Fibroblast of mammary gland (primary cell): ENCODE measurements at regions not wholly inside any gene's neighbourhood (a gene's known extent, or its start where the extent isn't known, plus 50 kb on each side); places are given as distances from the start of the nearest gene placed in this dataset.

Experiments used
- DNase-seq: peaks from one replicate; pipeline ENCODE4 v3.0.0-alpha.2; 2010; ENCODE audit warnings: low read depth
- H3K4me3 ChIP-seq: 2 replicates; pipeline ENCODE4 v1.5.1; 2011; ENCODE audit warnings: low read depth, mild to moderate bottlenecking, low read length, moderate library complexity; ENCODE audit not compliant: control insufficient read depth
- CTCF ChIP-seq: conservative IDR thresholded peaks from 2 replicates; pipeline ENCODE4 v1.5.1; 2011; ENCODE audit warnings: low read depth, low read length, inconsistent platforms; ENCODE audit not compliant: control insufficient read depth, insufficient read depth

- no peak for TF ChIP-seq CTCF
- DNase-seq = no peak
- no peak overlapping the region for H3K4me3 ChIP-seq
Measured at GRCh38 chr5:44644628-44645027, 164.1 kb upstream of the MRPS30 start.

- no peak overlapping the region for H3K4me3 ChIP-seq
- DNase-seq = no peak
- no peak for TF ChIP-seq CTCF
Measured at GRCh38 chr5:44641820-44642219, 166.9 kb upstream of the MRPS30 start.

- TF ChIP-seq CTCF = no peak
- no peak for DNase-seq
- H3K4me3 ChIP-seq = no peak overlapping the region
Measured at GRCh38 chr5:44640945-44641456, 167.7 kb upstream of the MRPS30 start.

- no peak for TF ChIP-seq CTCF
- H3K4me3 ChIP-seq = no peak overlapping the region
- DNase-seq = no peak
Measured at GRCh38 chr5:44637916-44638869, 170.6 kb upstream of the MRPS30 start.

- TF ChIP-seq CTCF = no peak
- no peak overlapping the region for H3K4me3 ChIP-seq
- peak; percentile 77 for DNase-seq
Measured at GRCh38 chr5:44632344-44632743, 176.4 kb upstream of the MRPS30 start.

GRCh38 chr5:44626846-44627245 lies 181.9 kb upstream of the MRPS30 start:
- no peak for TF ChIP-seq CTCF
- no peak for DNase-seq
- H3K4me3 ChIP-seq = no peak overlapping the region

- DNase-seq = peak; percentile 41
- no peak overlapping the region for H3K4me3 ChIP-seq
- no peak for TF ChIP-seq CTCF
Measured at GRCh38 chr5:44622331-44622730, 186.4 kb upstream of the MRPS30 start.
